SK-N-SH (cell line): ENCODE measurements at regions not wholly inside any gene's neighbourhood (a gene's known extent, or its start where the extent isn't known, plus 50 kb on each side); places are given as distances from the start of the nearest gene placed in this dataset.

Experiments
- CTCF ChIA-PET: fragments of 300-600, 350-600 bp; formaldehyde crosslinking; extraction: SDS; loops from one replicate; lab custom pipeline; 2021; lab: Yijun Ruan, JAX
- POLR2A ChIA-PET: fragments of 350-600 bp; sonication (Branson Sonifier 250); formaldehyde crosslinking; extraction: SDS; loops from one replicate; lab custom pipeline; 2020; ENCODE audit warnings: antibody characterized with exemption, inconsistent platforms; lab: Yijun Ruan, JAX
- DNase-seq: peaks from one replicate; pipeline ENCODE4 v3.0.0; 2012
- H2AFZ ChIP-seq: fragments of 200-600 bp; sonication (generic); 2 replicates; pipeline ENCODE4 v1.8.1; 2016; ENCODE audit warnings: antibody characterized with exemption, mild to moderate bottlenecking, low read depth
- H3F3A ChIP-seq: fragments of 200-600 bp; sonication (generic); replicated peaks from 2 replicates; pipeline ENCODE3; 2016; ENCODE audit warnings: antibody characterized with exemption, mild to moderate bottlenecking; ENCODE audit not compliant: insufficient read depth
- H3K27ac ChIP-seq, 2 experiments: fragments of 200-500 bp in 1 of 2; fragments of 200-600 bp in 1 of 2; sonication (Bioruptor generic) in 1 of 2; sonication (generic), shearing (Covaris generic) in 1 of 2; 2 replicates each; pipeline versions ENCODE4 v1.5.1 to v1.6.1; 2014 to 2016; ENCODE audit warnings: low read depth in 2 of 2, inconsistent platforms in 1 of 2, low read length in 1 of 2, mild to moderate bottlenecking in 1 of 2, mixed read lengths in 1 of 2
- H3K27me3 ChIP-seq: fragments of 200-600 bp; sonication (generic), shearing (Covaris generic); 2 replicates; pipeline ENCODE4 v1.6.1; 2016; ENCODE audit warnings: mixed run types; ENCODE audit not compliant: insufficient read depth
- H3K36me3 ChIP-seq, 2 experiments: fragments of 200-500 bp in 1 of 2; fragments of 200-600 bp in 1 of 2; sonication (Bioruptor generic) in 1 of 2; sonication (generic) in 1 of 2; replicated peaks in 1 of 2; 2 replicates each; pipeline versions ENCODE3 to v1.5.1; 2014 to 2016; ENCODE audit warnings: low read length in 1 of 2, mild to moderate bottlenecking in 1 of 2; ENCODE audit not compliant: insufficient read depth in 2 of 2, control insufficient read depth in 1 of 2
- H3K4me1 ChIP-seq, 2 experiments: fragments of 200-500 bp in 1 of 2; fragments of 200-600 bp in 1 of 2; sonication (Bioruptor generic) in 1 of 2; sonication (generic), shearing (Covaris generic) in 1 of 2; 2 replicates each; pipeline versions ENCODE4 v1.5.1 to v1.6.1; 2014 to 2016; ENCODE audit warnings: low read depth in 1 of 2, low read length in 1 of 2, mixed run types in 1 of 2; ENCODE audit not compliant: insufficient read depth in 2 of 2, control insufficient read depth in 1 of 2
- H3K4me2 ChIP-seq: fragments of 200-600 bp; sonication (generic), shearing (Covaris generic); 2 replicates; pipeline ENCODE4 v1.6.1; 2017; ENCODE audit warnings: mixed run types
- H3K4me3 ChIP-seq, 2 experiments: fragments of 200-500 bp in 1 of 2; fragments of 200-600 bp in 1 of 2; sonication (Bioruptor generic) in 1 of 2; sonication (generic), shearing (Covaris generic) in 1 of 2; 2 replicates each; pipeline versions ENCODE4 v1.5.1 to v1.8.1; 2014 to 2016; ENCODE audit warnings: low read depth in 2 of 2, inconsistent platforms in 1 of 2, low read length in 1 of 2, mild to moderate bottlenecking in 1 of 2, mixed read lengths in 1 of 2, moderate library complexity in 1 of 2
- H3K79me2 ChIP-seq: fragments of 200-600 bp; sonication (generic); 2 replicates; pipeline ENCODE4 v1.8.1; 2017; ENCODE audit warnings: mild to moderate bottlenecking; ENCODE audit not compliant: insufficient read depth
- H3K9ac ChIP-seq: fragments of 200-600 bp; sonication (generic); 2 replicates; pipeline ENCODE4 v1.6.1; 2017; ENCODE audit warnings: mixed run types
- H3K9me2 ChIP-seq: fragments of 200-600 bp; sonication (generic); 2 replicates; pipeline ENCODE4 v1.6.1; 2017; ENCODE audit warnings: mixed run types
- H3K9me3 ChIP-seq: fragments of 200-600 bp; sonication (generic); 2 replicates; pipeline ENCODE4 v1.6.1; 2017; ENCODE audit warnings: mixed run types, mild to moderate bottlenecking, moderate library complexity
- H4K20me1 ChIP-seq: fragments of 200-600 bp; sonication (generic); 2 replicates; pipeline ENCODE4 v1.6.1; 2017; ENCODE audit warnings: mild to moderate bottlenecking, mixed run types; ENCODE audit not compliant: insufficient read depth
- CHD2 ChIP-seq: fragments of 150-350 bp; IDR thresholded peaks from 2 replicates; pipeline ENCODE4 v1.6.1; 2018; ENCODE audit warnings: low read length; ENCODE audit not compliant: partially characterized antibody
- ELF1 ChIP-seq: IDR thresholded peaks from 2 replicates; pipeline ENCODE4 v1.4.0; 2012
- FOSL2 ChIP-seq: IDR thresholded peaks from 2 replicates; pipeline ENCODE4 v1.4.0; 2012; ENCODE audit warnings: low read depth, mild to moderate bottlenecking, moderate library complexity, borderline replicate concordance
- FOXJ3 ChIP-seq: sonication (generic); formaldehyde crosslinking; IDR thresholded peaks from 2 replicates; pipeline ENCODE4 v1.5.1; 2020; ENCODE audit warnings: mild to moderate bottlenecking, missing genetic modification reagents
- FOXM1 ChIP-seq: IDR thresholded peaks from 2 replicates; pipeline ENCODE4 v1.4.0; 2012; ENCODE audit warnings: low read depth, mild to moderate bottlenecking
- JUND ChIP-seq: IDR thresholded peaks from 2 replicates; pipeline ENCODE4 v1.4.0; 2012
- NRF1 ChIP-seq: IDR thresholded peaks from 2 replicates; pipeline ENCODE4 v1.6.1; 2012; ENCODE audit warnings: low read depth, mild to moderate bottlenecking, low read length
- USF1 ChIP-seq: IDR thresholded peaks from 2 replicates; pipeline ENCODE4 v1.4.0; 2012; ENCODE audit warnings: low read depth, borderline replicate concordance
- USF2 ChIP-seq: fragments of 150-350 bp; IDR thresholded peaks from 2 replicates; pipeline ENCODE4 v1.6.1; 2017; ENCODE audit warnings: antibody characterized with exemption, low read length, low read depth, borderline replicate concordance
- YY1 ChIP-seq: IDR thresholded peaks from 2 replicates; pipeline ENCODE4 v1.4.0; 2012; ENCODE audit warnings: low read depth, mild to moderate bottlenecking
- ZBTB33 ChIP-seq: IDR thresholded peaks from 2 replicates; pipeline ENCODE4 v1.4.0; 2012; ENCODE audit warnings: low read depth, borderline replicate concordance
- WGBS: methylation state at CpG from one replicate; pipeline ENCODE4 v1.1.6; 2017; ENCODE audit warnings: low lambda C conversion rate; 5-methylcytosine and 5-hydroxymethylcytosine counted together

GRCh38 chr1:218548764-218549163 is 203.6 kb downstream of the TGFB2 start:
- no peak overlapping the region for H3K27ac ChIP-seq
- H3K9me3 ChIP-seq, result no peaks in the 10 kb centered on the region
- H3K4me1 ChIP-seq, result no peaks in the 10 kb centered on the region
- no peaks in the 10 kb centered on the region for H3K79me2 ChIP-seq
- no peak overlapping the region for H3K4me3 ChIP-seq
- H2AFZ ChIP-seq, result no peak overlapping the region
- ChIA-PET POLR2A (no interaction called here), CTCF (no interaction called here)
- TF ChIP-seq CHD2 (no peak), USF2 (no peak), ZBTB33 (no peak)
- no peaks in the 10 kb centered on the region for H4K20me1 ChIP-seq
- no peaks in the 10 kb centered on the region for H3K9me2 ChIP-seq
- H3K9ac ChIP-seq, result no peak overlapping the region
- H3K27me3 ChIP-seq, result no peaks in the 10 kb centered on the region
- H3F3A ChIP-seq, result no peaks in the 10 kb centered on the region
- DNase-seq, result no peak
- 79% methylated on average over 4 of the region's 4 CpGs for WGBS
- H3K36me3 ChIP-seq, result no peaks in the 10 kb centered on the region
- H3K4me2 ChIP-seq, result no peak overlapping the region

GRCh38 chr1:218553197-218553596 is 208.1 kb downstream of the TGFB2 start:
- Histone ChIP-seq H2AFZ (no peak overlapping the region), H4K20me1 (no peaks in the 10 kb centered on the region), H3K4me3 (no peak overlapping the region), H3K9ac (no peak overlapping the region), H3K27ac (no peak overlapping the region), H3K4me2 (no peak overlapping the region), H3K9me2 (no peaks in the 10 kb centered on the region), H3K27me3 (no peaks in the 10 kb centered on the region), H3F3A (no peaks in the 10 kb centered on the region), H3K79me2 (no peaks in the 10 kb centered on the region), H3K9me3 (no peaks in the 10 kb centered on the region), H3K36me3 (no peaks in the 10 kb centered on the region), H3K4me1 (peaks cover 0 to 10% of the 10 kb centered on the region in 2 experiments; a peak in 2 of 4 replicates)
- CTCF ChIA-PET, result no interaction called here
- 93% methylated on average over 2 of the region's 2 CpGs for WGBS
- TF ChIP-seq YY1 (no peak), USF1 (no peak), FOSL2 (no peak), ELF1 (no peak), FOXJ3 (CRISPR knock-in tag) (no peak), CHD2 (no peak), FOXM1 (no peak), NRF1 (no peak), USF2 (no peak), JUND (no peak)
- DNase-seq, result no peak
- POLR2A ChIA-PET, result no interaction called here
